M059J (cell line): ENCODE measurements at regions not wholly inside any gene's neighbourhood (a gene's known extent, or its start where the extent isn't known, plus 50 kb on each side); places are given as distances from the start of the nearest gene placed in this dataset.

ENCODE experiments used
- DNase-seq: peaks from one replicate; pipeline ENCODE4 v3.0.0-alpha.2; 2012; ENCODE audit warnings: low read depth

DNA sequence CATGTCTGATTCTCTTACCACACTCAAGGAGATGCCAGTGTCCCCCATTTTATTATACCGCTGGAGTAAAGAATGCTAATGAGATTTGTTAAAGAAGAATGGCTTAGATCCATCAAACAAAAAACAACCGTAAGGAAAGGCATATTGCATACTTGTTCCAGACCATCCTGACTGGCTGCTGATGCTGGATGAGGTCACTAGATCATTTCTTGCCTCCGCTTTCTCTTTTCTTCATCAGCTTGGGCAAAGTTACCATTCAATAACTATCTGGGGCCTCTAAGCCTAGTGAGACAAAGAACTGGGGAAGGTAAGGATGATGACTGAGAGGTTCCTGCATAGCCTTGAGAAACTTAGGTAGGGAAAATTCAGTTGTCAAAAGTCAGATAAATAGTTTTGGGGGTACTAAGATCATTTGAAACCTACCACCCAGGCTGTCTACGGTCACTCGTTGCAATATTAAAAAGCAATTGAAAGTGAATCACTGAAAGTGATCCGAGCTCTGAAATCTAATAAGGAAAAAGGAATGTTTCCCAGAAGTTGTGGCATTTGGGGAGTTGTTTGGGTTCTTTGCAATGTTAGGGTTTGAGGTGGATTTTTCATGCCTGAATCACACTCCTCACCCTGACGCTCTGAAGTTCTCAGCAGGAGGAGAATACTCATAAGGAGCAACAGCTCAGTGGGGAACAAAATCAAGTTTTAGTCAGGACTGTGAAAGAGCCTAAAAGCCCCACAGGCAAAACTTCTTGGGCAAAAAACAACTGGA is 176.8 kb downstream of the HHIPL2 start:
- DNase-seq = peak; percentile 96

DNA sequence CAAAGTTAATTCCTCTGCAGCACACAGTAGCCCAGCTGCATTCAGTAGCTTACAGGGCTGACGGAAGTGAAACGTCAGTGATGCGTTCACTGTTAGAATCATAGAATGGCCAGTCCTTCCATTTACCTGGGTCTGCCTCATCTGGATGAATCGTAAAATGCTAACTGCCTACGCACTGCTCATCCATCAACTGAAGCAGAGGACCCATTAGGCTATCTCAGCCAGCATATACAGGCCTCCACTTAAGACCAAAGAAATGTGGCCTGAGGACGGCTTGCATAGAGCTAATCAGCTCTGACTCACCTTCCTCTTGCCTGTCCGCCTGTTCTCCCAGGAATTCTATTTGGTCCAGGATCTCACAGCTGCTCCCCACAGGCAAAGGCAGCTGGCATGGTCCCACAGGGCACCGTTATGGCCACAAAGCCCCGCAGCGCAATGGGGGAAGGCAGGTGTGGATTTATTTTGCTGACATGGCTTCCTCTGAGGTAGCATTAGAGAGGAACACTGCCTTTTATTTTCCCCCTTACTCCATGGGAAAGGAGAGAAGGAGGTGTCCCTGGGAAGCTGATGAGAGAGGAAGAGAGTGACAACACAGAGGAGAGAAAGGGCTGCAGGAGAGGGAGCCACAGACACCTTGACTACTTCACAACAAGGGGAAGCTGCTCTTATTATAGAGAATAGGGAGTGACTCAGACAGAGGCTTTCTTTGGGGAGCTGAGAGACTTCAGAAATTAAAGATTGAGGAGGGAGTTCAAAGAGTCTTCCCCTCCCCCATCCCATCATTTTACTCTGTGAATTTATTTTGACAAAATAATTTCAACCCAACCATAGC is 177.6 kb downstream of the HHIPL2 start:
- peak; percentile 93 for DNase-seq

DNA sequence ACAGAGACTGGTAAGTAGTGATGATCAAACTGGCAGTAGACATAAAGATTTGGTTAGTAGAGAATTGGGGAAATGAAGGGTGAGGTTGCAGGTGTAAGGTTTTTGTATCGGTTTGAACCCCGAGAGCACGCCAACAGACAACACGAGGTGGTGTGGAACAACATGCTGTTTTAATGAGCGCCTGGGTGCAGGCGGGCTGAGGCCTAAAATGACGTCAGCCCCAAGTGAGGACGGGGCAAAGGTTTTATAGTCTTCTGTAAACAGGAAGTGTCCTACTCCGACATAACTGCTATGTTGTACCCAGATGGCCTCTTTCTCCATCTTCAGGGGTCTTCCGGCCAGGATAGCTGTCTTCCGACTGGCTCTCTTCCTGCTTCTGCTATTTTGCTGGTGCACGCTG is 178.8 kb downstream of the HHIPL2 start:
- DNase-seq = no peak

DNA sequence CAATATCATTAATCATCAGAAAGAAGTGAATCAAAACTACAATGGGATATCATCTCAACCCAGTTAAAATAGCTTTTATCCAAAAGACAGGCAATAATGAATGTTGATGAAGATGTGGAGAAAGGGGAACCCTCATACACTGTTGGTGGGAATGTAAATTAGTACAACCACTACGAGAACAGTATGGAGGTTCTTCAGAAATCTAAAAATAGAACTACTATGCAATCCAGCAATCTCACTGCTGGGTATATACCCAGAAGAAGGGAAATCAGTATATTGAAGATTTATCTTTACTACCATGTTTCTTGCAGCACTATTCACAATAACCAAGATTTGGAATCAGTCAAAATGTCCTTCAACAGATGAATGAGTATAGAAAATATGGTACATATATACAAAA is 189.8 kb downstream of the HHIPL2 start:
- DNase-seq = no peak

DNA sequence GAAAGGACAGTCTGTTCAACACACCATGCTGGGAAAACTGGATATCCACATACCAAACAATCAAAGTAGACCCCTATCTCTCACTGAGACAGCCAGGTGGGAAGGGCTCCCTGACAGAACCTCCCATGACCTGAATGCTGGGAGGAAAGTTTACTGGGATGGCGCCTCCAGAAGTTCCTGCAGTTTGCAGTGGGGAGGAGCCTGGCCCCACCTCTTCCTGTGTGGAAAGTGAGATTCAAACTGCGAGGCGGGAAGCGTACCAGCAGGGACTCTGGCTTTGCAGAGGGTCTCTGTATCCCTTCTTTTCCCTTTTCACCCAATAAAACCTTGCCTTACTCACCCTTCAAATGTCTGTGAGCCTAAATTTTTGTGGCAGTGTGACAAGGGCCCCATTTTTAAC is 190.7 kb downstream of the HHIPL2 start:
- DNase-seq = no peak

DNA sequence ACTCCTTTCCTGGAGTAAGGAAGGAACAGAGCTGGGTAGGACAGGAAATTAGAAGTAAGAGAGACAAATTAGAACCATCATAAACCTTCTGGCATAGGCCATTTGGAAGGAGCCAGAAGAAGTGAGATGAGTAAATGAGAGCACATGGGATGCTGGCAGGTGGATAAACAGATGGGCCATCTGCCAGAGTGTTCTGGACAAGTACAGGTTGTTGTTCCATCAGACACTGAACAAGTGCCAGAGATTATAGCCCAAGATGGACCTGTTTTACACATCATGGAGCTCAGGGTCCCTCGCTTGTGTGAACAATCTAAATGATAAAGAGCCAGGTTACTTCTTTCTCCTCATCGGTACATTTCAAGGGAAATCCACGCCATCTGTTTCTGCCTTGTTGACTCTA is 200.3 kb downstream of the HHIPL2 start:
- DNase-seq = no peak

DNA sequence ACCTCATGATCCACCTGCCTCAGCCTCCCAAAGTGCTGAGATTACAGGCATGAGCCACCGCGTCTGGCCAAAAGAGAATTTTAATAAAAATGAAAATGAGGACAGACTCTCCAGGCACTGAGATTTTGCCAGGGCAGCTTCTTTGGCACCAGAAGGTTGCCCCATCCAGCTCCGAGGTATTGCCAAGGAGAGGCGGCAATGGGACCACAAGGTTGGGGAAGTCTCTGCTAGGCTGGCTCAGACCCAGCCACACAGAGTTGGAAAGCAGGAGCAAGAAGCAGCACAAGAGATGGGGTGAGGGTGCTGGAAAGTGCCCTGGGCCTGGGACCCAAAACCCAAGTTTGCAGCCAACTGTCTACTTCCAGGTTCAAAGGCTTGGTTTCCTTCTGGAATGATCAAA is 200.9 kb downstream of the HHIPL2 start:
- DNase-seq = no peak

DNA sequence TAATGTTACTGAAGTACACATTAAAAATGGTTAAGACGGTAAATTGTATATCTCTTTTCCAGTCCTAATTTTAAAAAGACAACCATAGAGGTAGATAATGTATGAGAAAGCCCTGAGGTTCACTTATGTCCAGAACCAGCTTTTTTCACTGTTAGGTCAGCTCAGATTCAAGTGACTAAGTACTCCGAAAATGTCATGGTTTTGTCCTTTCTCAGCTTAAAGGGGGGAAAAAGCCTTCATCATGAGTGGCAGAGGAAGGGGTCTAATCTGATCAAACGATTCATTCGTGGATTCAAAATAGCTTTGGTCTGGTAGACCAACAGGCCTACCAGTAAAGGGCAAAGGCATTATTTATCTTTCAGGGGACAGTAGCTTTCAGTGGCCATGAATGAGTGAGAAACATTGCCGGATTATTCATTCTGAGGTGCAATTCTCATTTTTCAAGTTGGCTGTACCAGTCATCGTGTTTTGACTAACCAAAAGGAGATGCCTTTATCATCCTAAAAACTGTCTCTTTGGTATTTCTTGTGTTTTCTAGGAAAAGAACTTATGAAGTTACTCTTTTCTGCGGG is 208.4 kb downstream of the HHIPL2 start:
- peak; percentile 21 for DNase-seq

DNA sequence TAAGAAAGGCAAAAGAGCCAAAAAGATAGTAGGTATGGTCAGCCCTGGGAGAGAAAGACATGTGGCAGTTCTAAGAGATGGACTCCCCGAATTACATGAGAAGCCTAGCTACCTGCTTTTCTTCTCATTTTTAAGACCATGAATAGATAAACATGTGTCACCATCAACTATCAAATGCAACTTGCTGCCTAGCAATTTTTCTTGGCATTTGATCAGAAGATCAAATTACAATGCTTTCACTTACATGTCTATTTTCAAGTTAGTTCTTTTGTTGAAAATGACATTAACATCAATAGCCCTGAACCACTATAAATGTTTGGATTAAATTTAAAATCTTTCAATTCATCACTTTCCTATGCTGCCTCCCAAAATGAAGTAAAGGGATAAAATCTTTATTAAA is 212.3 kb downstream of the HHIPL2 start:
- peak; percentile 52 for DNase-seq

DNA sequence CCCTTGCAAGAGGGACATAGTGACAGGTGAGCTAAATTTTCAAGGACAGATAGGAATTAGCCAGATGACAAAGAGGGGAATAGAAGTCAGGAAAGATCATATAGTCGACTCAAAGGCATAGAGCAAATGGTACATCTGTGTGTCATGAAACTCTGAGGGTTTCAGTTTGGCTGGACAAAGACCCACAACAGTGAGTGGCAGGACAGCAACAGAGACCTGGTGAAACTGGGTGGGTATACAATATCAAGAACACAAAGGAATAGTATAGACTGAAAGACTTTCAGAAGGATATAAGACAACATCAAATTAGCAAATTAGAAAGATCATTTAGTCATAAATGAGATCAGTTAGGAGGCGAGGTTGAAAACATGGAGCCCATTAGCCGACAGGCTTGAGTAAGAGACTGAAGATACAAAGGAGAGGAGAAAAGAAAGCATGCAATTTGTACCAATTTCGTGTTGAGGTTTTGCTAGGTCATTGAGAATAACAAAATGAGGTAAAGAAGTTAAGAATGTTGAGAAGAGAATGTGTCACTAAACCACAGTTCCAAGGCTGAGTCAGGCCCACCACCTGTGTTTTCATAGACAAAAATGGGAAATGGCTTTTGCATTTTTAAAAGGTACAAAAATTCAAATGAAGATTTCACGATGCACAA is 213.8 kb downstream of the HHIPL2 start:
- DNase-seq = peak; percentile 89

DNA sequence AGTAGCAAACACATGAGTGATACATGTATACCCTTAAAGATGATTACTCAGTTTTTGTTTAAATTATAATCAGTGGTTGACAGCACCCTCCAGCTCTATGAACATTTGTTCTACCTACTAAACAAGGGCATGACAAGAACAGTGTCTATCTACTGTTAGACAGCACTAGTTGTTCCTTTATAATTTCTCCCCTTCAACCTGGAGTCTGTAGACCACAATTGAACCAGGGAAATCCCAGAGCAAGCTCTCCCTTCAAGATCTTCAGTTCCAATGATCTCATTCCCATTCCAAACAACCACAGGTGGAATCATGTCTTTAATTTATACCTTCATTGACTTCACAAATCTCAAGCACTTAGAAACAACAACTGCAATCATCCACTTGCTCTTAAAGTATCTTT is 216.1 kb downstream of the HHIPL2 start:
- peak; percentile 36 for DNase-seq

DNA sequence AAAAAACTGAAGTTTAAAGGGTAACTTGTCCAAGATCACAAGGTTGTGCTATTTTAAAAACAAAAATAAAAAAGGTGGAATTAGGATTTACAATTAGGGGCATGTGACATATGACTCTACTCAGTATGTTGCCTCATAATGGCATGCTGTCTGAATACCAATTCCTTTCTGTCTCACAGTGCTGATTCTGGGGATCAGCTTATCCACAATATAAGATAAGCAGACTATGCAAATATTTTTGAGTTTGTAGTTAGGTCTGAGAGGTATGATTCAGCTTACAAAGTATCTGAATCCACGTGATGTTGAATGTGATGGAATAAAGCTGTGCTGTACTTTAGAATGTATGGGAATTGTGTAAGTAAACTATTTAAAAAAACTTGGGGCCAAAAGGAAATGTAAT is 216.6 kb downstream of the HHIPL2 start:
- peak; percentile 44 for DNase-seq

DNA sequence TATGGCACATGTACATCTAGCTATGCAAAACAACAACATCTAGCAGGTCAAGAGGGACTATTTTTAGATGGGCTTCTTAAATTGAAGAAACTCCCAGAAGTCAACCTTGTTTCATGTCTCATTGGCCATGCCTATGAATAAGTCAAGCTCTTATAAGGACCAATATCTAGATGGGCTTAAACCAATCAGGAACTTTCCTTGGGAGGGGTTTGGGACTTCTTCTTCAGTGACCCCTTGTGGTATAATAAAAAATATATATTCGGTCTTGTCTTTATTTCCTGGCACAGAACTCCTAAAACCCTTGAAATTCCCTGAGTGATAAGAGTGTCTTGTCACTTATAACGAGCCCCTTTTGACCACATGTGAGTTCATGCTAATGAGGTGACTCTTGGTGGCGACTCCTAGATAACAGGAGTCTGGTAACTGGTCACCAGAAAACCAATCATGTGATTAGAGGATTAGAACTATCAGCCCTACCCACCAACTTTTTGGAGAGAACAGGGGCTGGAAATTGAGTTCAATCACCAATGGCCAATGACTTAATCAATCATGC is 218.3 kb downstream of the HHIPL2 start:
- DNase-seq = no peak

DNA sequence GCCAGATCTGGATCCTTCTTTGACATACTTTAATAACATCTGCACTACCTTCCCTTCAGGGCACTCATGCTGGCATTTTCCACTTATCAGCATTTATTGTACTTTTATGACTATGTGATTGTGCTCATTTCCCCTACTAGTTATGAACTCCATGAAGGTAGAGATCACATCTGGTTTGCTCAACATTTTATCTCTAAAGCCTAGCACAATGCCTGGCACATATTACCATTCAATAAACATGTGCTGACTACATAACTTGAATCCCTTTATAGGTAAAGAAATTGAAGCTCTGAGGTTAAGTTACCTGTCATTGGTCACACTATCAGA is 221.2 kb downstream of the HHIPL2 start:
- DNase-seq = no peak

DNA sequence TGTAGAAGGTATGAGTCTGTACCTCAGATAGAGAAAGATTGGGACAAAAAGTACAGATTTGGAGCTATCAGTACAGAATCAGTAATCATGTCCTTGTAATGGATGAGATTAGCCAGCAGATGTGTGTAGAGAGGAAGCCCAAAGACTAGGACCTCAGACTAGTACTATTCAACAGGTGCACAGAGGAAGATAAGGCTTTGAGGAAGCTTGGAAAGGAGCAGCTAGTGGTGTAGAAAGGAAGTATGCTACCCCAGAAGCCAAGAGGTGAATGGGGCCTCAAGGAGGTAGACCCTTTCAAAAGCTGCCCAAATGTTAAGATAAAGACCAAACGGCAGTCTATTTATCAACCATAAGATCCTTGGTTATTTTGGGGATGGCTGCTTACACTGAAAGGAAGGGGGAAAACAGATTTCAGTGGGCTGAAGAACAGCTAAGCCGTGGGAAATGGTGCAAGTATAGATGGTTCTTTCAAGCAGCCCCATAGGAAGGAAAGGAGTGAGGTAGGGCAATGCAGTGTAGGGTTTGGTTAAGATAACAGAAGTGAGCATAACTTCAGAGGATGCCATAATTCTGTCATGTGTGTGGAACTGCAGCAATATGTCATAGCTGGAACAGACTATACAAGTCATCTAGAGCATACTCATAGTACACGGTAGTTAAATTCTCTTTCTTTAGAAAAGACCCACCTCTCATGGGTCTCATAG is 221.7 kb downstream of the HHIPL2 start:
- DNase-seq = no peak

DNA sequence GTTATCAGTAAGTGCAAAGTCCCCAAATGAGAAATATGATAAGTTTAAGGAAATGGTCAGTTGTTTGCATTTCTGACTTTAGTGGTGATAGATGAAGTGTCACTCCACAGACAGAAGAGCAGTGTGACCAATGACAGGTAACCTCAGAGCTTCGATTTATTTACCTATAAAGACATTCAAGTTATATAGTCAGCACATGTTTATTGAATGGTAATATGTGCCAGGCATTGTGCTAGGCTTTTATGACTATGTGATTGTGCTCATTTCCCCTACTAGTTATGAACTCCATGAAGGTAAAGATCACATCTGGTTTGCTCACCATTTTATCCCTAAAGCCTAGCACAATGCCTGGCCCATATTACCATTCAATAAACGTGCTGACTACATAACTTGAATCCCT is 222.4 kb downstream of the HHIPL2 start:
- DNase-seq = no peak

DNA sequence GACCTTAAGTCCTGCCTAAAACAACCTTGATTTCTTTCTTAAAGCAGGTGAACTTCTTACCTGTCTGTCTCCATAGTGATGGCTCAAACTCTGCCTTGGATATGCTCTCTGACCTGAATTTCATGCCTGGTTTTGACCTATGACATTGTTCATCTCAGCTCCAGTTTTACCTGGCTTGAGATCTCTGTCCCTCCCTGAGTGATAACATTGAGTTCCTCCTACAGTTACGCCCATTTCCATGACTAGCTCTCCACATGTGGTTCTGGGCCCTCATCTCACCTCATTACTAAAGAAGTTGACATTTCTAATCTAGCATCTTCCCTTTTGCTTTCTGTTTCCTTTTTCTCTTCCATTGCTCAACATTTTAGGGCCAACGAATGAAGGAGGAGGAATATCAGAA is 233.1 kb downstream of the HHIPL2 start:
- no peak for DNase-seq

DNA sequence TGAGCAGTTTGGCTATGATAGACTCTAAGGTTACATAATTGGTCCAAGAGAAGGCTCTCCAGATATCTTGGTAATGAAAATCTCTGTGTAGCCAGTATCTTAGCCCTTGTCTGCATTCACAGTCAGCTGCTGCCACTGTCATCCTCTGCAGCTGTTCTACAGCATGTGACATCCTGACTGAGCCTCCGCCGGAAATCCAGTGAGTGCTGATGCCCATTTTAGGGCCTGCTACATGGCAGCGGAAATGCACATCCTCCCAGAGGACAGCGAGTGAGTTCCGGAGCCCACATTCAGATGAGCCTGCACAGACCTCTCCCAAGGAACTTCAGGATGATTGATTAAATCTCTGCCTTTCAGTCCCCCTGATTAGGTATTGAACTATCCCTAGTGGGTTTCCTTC is 237.1 kb downstream of the HHIPL2 start:
- DNase-seq = no peak

DNA sequence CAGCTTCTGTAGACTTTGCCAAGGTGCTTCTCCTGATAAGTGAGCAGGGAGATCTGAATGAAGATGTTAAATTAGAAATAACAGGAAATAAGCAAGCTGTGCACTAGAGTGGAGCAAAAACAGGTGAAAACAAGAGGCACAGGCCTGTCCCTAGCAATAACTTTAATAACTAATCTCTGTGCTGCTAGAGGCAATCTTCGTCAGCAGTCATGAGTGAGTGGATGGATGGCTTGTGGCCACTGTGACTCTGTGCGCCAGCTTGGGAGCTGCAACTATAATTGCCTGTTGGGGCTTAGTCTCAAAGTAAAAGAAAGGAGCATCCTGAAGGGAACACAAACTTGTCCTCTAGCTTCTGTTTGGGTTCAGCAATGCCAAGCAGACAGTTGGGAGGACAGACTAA is 240.3 kb downstream of the HHIPL2 start:
- DNase-seq = no peak

DNA sequence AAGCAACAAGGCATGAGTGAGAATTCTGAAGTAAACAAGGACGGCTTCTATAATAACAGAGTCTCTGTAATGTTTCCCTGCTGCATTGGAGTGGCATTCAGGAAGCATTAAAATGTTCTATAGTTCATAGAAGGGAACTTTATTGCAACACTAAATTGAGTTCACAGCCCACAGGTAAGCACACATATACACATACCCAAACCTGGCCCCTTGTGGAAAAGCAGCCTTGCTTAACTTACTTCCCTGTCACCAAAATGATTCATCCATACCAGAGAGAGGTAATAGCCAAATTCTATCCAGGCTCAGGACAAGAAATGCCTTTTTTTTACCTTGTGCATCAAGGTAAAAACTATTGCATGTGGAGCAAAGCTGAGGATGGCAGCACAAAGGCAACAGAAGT is 241.4 kb downstream of the HHIPL2 start:
- no peak for DNase-seq

DNA sequence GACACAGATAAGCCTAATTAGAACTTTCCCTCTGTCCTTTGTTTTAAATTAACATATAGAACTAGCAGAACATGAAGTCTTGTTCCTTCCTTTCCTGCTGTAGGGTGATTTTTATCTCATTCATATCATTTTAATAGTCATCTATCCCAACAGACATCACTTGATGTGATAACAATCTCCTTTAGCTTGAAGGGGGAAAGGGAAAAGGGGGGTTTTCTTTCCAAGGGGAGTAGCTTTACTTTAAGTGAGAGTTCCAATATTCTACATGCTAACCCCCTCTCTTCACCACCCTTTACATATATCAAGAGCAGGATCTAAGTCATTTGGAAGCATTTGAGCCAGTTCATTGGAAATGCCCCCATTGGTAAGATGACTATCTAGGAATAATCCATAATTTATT is 241.9 kb downstream of the HHIPL2 start:
- no peak for DNase-seq

DNA sequence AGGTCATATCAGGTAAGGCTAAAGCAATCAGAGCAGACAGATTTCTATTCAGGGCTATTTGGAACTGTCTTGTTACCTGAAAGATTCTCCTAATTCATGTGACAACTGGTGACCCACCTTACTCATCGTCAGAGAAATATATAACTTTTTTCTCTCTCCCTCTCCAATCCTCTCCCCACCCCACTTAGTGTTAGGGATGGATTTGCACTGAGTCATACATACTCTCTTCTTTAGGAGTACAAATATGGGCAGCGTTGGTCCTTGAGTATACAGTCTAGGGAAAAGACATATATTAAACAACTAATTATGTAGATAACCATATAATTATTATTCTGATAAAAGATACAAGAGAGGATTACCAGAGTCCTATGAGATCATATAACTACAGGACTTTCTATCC is 246.3 kb downstream of the HHIPL2 start:
- DNase-seq = no peak
